ENCODE measurements at regions not wholly inside any gene's neighbourhood (a gene's known extent, or its start where the extent isn't known, plus 50 kb on each side); places are given as distances from the start of the nearest gene placed in this dataset.

GRCh38 chr4:156521631-156522030, 450.0 kb downstream of the PDGFC start:
- H3K4me3 Mint-ChIP-seq (ENCODE audit: unreplicated experiment): no peak overlapping the region
- no peak for TF ChIP-seq CTCF (IDR thresholded peaks at IDR 0.05)
- no peak overlapping the region for H3K27ac Mint-ChIP-seq (ENCODE audit: unreplicated experiment)
- peaks cover under 1% of the 10 kb centered on the region for H3K9me3 Mint-ChIP-seq (ENCODE audit: low read depth)
- DNase-seq (ENCODE audit: low spot score): no peak
- no peaks in the 10 kb centered on the region for H3K36me3 Mint-ChIP-seq (ENCODE audit: low read depth)
- peaks cover 2% of the 10 kb centered on the region for H3K4me1 Mint-ChIP-seq (ENCODE audit: low read depth)
- H3K27me3 Mint-ChIP-seq (ENCODE audit: low read depth): no peaks in the 10 kb centered on the region

GRCh38 chr4:156517956-156518355, 453.6 kb downstream of the PDGFC start:
- DNase-seq (ENCODE audit: low spot score): no peak
- peaks cover 2% of the 10 kb centered on the region for H3K9me3 Mint-ChIP-seq (ENCODE audit: low read depth)
- H3K27ac Mint-ChIP-seq (ENCODE audit: unreplicated experiment): no peak overlapping the region
- H3K4me1 Mint-ChIP-seq (ENCODE audit: low read depth): peaks cover 8% of the 10 kb centered on the region
- H3K4me3 Mint-ChIP-seq (ENCODE audit: unreplicated experiment): no peak overlapping the region
- H3K27me3 Mint-ChIP-seq (ENCODE audit: low read depth): no peaks in the 10 kb centered on the region
- H3K36me3 Mint-ChIP-seq (ENCODE audit: low read depth): no peaks in the 10 kb centered on the region
- TF ChIP-seq CTCF (IDR thresholded peaks at IDR 0.05): no peak

- Mint-ChIP-seq H3K4me3 (ENCODE audit: unreplicated experiment) (no peak overlapping the region), H3K9me3 (ENCODE audit: low read depth) (peaks cover 2% of the 10 kb centered on the region), H3K27me3 (ENCODE audit: low read depth) (no peaks in the 10 kb centered on the region), H3K36me3 (ENCODE audit: low read depth) (no peaks in the 10 kb centered on the region), H3K27ac (ENCODE audit: unreplicated experiment) (no peak overlapping the region), H3K4me1 (ENCODE audit: low read depth) (peaks cover 10% of the 10 kb centered on the region)
- no peak for DNase-seq (ENCODE audit: low spot score)
- TF ChIP-seq CTCF (IDR thresholded peaks at IDR 0.05): no peak
These were observed 454.1 kb downstream of the PDGFC start for GRCh38 chr4:156517546-156517945.

GRCh38 chr4:156516698-156517097, 454.9 kb downstream of the PDGFC start:
- H3K27me3 Mint-ChIP-seq (ENCODE audit: low read depth): no peaks in the 10 kb centered on the region
- H3K4me1 Mint-ChIP-seq (ENCODE audit: low read depth): peaks cover 12% of the 10 kb centered on the region
- DNase-seq (ENCODE audit: low spot score): no peak
- no peak overlapping the region for H3K4me3 Mint-ChIP-seq (ENCODE audit: unreplicated experiment)
- no peak for TF ChIP-seq CTCF (IDR thresholded peaks at IDR 0.05)
- peaks cover 2% of the 10 kb centered on the region for H3K9me3 Mint-ChIP-seq (ENCODE audit: low read depth)
- no peaks in the 10 kb centered on the region for H3K36me3 Mint-ChIP-seq (ENCODE audit: low read depth)
- no peak overlapping the region for H3K27ac Mint-ChIP-seq (ENCODE audit: unreplicated experiment)

- no peaks in the 10 kb centered on the region for H3K36me3 Mint-ChIP-seq (ENCODE audit: low read depth)
- H3K27me3 Mint-ChIP-seq (ENCODE audit: low read depth): no peaks in the 10 kb centered on the region
- no peak overlapping the region for H3K4me3 Mint-ChIP-seq (ENCODE audit: unreplicated experiment)
- DNase-seq (ENCODE audit: low spot score): no peak
- TF ChIP-seq CTCF (IDR thresholded peaks at IDR 0.05): no peak
- H3K9me3 Mint-ChIP-seq (ENCODE audit: low read depth): peaks cover 2% of the 10 kb centered on the region
- H3K4me1 Mint-ChIP-seq (ENCODE audit: low read depth): peaks cover 12% of the 10 kb centered on the region
- H3K27ac Mint-ChIP-seq (ENCODE audit: unreplicated experiment): no peak overlapping the region
These were observed 456.3 kb downstream of the PDGFC start for GRCh38 chr4:156515295-156515694.
